ENCODE measurements at regions not wholly inside any gene's neighbourhood (a gene's known extent, or its start where the extent isn't known, plus 50 kb on each side); places are given as distances from the start of the nearest gene placed in this dataset.
"Not testable (repeated sequence)": the region's sequence is repeated elsewhere in the genome, so short reads cannot be mapped to it uniquely, and the experiment has no call there.

- ATAC-seq (replicated peaks), result no peak
- H3K9me3 Mint-ChIP-seq, result no peaks in the 10 kb centered on the region
- no peaks in the 10 kb centered on the region for H3K36me3 Mint-ChIP-seq
- H3K27me3 Mint-ChIP-seq, result peaks cover 9 to 15% of the 10 kb centered on the region in 2 donors
- H3K4me1 Mint-ChIP-seq, result no peaks in the 10 kb centered on the region
- DNase-seq, result no peak
- no peak overlapping the region for H3K4me3 Mint-ChIP-seq
- no peak overlapping the region for H3K27ac Mint-ChIP-seq
Measured at GRCh38 chr3:159749406-159749805, 239.2 kb upstream of the IL12A start.

DNA sequence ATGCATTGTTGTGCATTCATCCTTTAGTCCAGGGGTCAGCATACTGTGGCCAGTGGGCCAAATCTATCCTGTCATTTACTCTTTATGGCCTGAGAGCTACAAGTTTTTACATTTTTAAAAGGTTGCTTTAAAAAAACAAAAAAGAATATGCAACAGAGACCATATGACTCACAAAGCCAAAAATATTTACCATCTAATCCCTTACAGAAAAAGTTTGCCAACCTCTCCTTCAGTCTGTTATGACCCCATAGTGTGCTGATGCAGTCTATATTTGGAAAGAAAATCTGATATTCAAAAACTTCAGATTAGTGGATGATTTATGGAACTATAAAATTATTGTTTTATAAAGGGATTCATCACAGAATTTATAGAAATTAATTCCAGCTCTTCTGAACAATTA, 237.5 kb upstream of the IL12A start:
- peaks cover 9 to 10% of the 10 kb centered on the region in 2 donors for H3K27me3 Mint-ChIP-seq
- DNase-seq (no peak), ATAC-seq (replicated peaks) (no peak)
- no peak overlapping the region for H3K27ac Mint-ChIP-seq
- H3K36me3 Mint-ChIP-seq, result no peaks in the 10 kb centered on the region
- no peak overlapping the region for H3K4me3 Mint-ChIP-seq
- H3K4me1 Mint-ChIP-seq, result no peaks in the 10 kb centered on the region
- peaks cover 0 to 2% of the 10 kb centered on the region in 2 donors for H3K9me3 Mint-ChIP-seq

- Mint-ChIP-seq H3K27ac (no peak overlapping the region), H3K4me3 (no peak overlapping the region), H3K36me3 (no peaks in the 10 kb centered on the region), H3K27me3 (peaks cover 7 to 9% of the 10 kb centered on the region in 2 donors), H3K9me3 (peaks cover 2 to 4% of the 10 kb centered on the region in 2 donors), H3K4me1 (no peaks in the 10 kb centered on the region)
- no peak for ATAC-seq (replicated peaks)
- DNase-seq, result no peak
Measured at GRCh38 chr3:159751752-159752151, 236.9 kb upstream of the IL12A start.

DNA sequence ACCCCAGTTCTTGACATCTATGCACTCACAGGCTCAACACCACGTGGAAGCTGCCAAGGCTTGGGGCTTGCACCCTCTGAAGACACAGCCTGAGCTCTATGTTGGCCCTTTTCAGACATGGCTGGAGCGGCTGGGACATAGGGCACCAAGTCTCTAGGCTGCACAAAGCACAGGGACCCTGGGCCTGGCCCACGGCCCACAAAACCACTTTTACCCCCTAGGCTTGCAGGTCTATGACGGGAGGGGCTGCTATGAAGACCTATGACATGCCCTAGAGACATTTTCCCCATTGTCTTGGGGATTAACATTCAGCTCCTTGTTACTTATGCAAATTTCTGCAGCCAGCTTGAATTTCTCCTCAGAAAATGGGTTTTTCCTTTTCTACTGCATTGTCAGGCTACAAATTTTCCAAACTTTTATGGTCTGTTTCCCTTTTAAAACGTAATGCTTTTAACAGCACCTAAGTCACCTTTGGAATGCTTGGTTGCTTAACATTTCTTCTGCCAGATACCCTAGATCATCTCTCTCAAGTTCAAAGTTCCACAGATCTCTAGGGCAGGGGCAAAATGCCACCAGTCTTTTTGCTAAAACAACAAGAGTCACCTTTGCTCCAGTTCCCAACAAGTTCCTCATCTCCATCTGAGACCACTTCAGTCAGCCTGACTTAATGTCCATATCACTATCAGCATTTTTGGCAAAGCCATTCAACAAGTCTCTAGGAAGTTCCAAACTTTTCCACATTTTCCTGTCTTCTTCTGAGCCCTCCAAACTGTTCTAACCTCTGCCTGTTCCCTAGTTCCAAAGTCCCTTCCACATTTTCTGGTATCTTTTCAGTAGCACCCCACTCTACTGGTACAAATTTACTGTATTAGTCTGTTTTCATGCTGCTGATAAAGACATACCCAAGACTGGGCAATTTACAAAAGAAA, 232.1 kb upstream of the IL12A start:
- not testable (repeated sequence) for H3K9me3 Mint-ChIP-seq; H3K36me3 Mint-ChIP-seq; ATAC-seq (replicated peaks); H3K4me3 Mint-ChIP-seq; DNase-seq; H3K4me1 Mint-ChIP-seq; H3K27ac Mint-ChIP-seq
- H3K27me3 Mint-ChIP-seq, result peaks cover 7 to 11% of the 10 kb centered on the region in 2 donors

GRCh38 chr3:159757341-159758060, 231.1 kb upstream of the IL12A start:
- Mint-ChIP-seq H3K4me1 (no peaks in the 10 kb centered on the region), H3K27ac (no peak overlapping the region)

GRCh38 chr3:159760046-159760445, 228.6 kb upstream of the IL12A start:
- H3K27ac Mint-ChIP-seq, result no peak overlapping the region

More at GRCh38 chr3:159757341-159758060, 231.1 kb upstream of the IL12A start:
- Mint-ChIP-seq H3K4me3 (no peak overlapping the region), H3K9me3 (peaks cover 6 to 7% of the 10 kb centered on the region in 2 donors), H3K27me3 (peaks cover 16% of the 10 kb centered on the region in 2 donors), H3K36me3 (no peaks in the 10 kb centered on the region)
- DNase-seq, result no peak
- ATAC-seq (replicated peaks), result peak in 1 of 2 donors; percentile 46

DNA sequence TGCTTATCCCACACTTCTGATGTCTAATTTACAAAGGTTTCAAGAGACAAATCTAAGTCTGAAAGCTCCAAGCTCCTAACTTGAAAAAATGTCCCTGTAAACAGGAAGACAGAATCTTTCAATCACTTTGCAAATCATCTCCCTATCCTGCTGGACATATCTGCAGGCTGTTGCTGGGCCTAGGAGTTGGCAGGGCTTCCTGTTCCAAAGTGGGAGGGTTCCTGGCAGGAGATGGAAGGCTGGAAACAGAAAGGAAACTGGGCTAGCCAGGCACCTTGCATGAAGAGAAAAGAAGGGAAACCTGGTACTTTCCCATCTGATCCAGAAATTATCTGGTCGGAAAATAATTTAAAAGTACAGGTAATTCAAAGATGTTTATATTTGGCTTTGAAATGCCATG, 227.3 kb upstream of the IL12A start:
- Mint-ChIP-seq H3K4me3 (no peak overlapping the region), H3K4me1 (peaks cover 19 to 25% of the 10 kb centered on the region in 2 donors), H3K27me3 (peaks cover 37 to 44% of the 10 kb centered on the region in 2 donors), H3K27ac (no peak overlapping the region), H3K36me3 (no peaks in the 10 kb centered on the region), H3K9me3 (peaks cover 5 to 6% of the 10 kb centered on the region in 2 donors)
- ATAC-seq (replicated peaks) (no peak), DNase-seq (no peak)

More at GRCh38 chr3:159760046-159760445, 228.6 kb upstream of the IL12A start:
- peaks cover 6 to 7% of the 10 kb centered on the region in 2 donors for H3K9me3 Mint-ChIP-seq
- no peaks in the 10 kb centered on the region for H3K36me3 Mint-ChIP-seq
- DNase-seq, result no peak
- H3K27me3 Mint-ChIP-seq, result peaks cover 24 to 32% of the 10 kb centered on the region in 2 donors
- no peak overlapping the region for H3K4me3 Mint-ChIP-seq
- peaks cover 10 to 17% of the 10 kb centered on the region in 2 donors for H3K4me1 Mint-ChIP-seq
- ATAC-seq (replicated peaks), result no peak

GRCh38 chr3:159761848-159762635, 226.6 kb upstream of the IL12A start:
- no peak overlapping the region for H3K4me3 Mint-ChIP-seq

DNA sequence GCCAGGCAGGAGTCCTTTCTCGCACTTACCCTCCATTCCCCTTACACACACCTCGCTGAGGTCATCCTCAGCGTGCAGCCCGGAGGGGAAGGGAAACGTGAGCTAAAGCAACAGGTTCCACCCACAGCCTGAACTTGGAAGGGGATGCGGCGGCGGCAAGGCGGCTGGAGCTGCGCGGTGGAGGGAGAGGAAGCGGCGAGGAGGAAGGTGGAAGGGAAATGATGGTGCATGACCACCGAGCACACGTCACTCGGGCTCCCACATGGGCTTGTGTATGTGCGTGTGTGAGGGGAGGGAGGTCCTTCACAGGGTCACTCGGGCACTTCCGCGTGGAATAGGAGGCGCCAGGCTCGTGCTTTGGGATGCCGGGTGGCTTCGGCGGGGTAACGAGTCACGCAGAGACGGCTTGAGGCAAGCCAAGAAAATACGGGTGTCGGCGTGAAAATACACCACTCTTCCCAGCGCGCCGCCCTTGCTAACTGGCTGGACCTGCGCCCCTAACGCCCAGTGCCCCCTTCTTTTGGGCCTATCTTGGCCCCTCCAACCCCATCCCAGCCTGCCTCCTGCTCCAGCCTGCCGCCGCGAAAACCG, 225.5 kb upstream of the IL12A start:
- peaks cover 19 to 25% of the 10 kb centered on the region in 2 donors for H3K4me1 Mint-ChIP-seq
- no peaks in the 10 kb centered on the region for H3K9me3 Mint-ChIP-seq
- peak overlapping the region; percentile 90 to 94 for H3K4me3 Mint-ChIP-seq
- ATAC-seq (replicated peaks) (peak; percentile 67 to 69), DNase-seq (peak; percentile 38)
- H3K27me3 Mint-ChIP-seq, result peaks cover 42 to 49% of the 10 kb centered on the region in 2 donors
- no peaks in the 10 kb centered on the region for H3K36me3 Mint-ChIP-seq
- H3K27ac Mint-ChIP-seq, result peak overlapping the region; percentile 93

More at GRCh38 chr3:159761848-159762635, 226.6 kb upstream of the IL12A start:
- Mint-ChIP-seq H3K9me3 (peaks cover under 1 to 1% of the 10 kb centered on the region in 2 donors), H3K27me3 (peaks cover 42 to 49% of the 10 kb centered on the region in 2 donors), H3K36me3 (no peaks in the 10 kb centered on the region), H3K27ac (no peak overlapping the region), H3K4me1 (peaks cover 19 to 25% of the 10 kb centered on the region in 2 donors)
- DNase-seq (no peak), ATAC-seq (replicated peaks) (no peak)

GRCh38 chr3:159763602-159764489, 224.8 kb upstream of the IL12A start:
- Mint-ChIP-seq H3K27ac (peak overlapping the region; percentile 93), H3K36me3 (no peaks in the 10 kb centered on the region), H3K9me3 (no peaks in the 10 kb centered on the region), H3K4me3 (peak overlapping the region; percentile 90 to 94), H3K4me1 (peaks cover 19 to 25% of the 10 kb centered on the region in 2 donors), H3K27me3 (peaks cover 42 to 49% of the 10 kb centered on the region in 2 donors)
- DNase-seq, result peak; percentile 51
- ATAC-seq (replicated peaks), result peak; percentile 76 to 79

- DNase-seq, result no peak
- Mint-ChIP-seq H3K27me3 (peaks cover 42 to 49% of the 10 kb centered on the region in 2 donors), H3K27ac (peak overlapping the region; percentile 62), H3K4me3 (peak overlapping the region; percentile 90 to 94), H3K9me3 (no peaks in the 10 kb centered on the region), H3K4me1 (peaks cover 19 to 25% of the 10 kb centered on the region in 2 donors), H3K36me3 (no peaks in the 10 kb centered on the region)
- ATAC-seq (replicated peaks), result no peak
Measured at GRCh38 chr3:159764490-159765029, 224.1 kb upstream of the IL12A start.

DNA sequence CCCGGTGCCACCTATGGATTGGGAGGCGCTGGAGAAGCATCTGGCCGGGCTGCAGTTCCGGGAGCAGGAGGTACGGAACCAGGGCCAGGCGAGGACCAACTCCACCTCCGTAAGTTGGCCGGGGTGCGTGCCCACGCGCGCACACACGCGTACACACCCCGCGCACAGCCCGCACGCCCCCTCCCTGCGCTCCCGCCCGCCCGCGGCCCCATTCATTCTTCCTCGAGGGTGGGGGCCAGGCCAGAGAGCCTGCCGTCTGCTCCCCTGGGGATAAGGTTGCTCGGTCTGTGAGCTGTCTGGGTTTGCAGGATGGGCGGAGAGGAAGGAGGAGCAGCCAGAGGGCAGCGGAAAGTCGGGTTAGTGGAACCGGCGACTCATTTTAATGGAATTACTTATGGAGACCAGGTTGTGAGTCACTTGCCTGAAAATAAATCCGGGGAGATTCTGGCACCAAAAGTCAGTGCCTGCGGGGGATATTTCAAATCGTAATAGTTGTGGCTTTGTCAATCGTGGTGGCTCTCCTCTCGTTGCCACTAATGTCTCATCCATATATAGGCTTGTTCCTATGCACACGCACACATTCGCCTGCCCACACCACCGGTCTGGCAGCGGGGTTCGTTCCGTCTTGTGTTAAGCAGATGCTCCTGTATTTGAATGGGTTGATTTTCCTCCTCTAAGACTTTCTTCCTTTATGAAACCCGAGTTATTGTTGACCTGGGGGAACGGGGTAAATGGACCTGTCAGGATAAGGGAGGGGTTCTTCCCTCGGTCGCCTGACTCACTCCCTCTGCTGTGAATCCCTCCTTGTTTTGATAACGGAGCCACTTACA, 223.4 kb upstream of the IL12A start:
- ATAC-seq (replicated peaks), result peak; percentile 32 to 41

More for the DNA sequence above, 223.4 kb upstream of the IL12A start:
- peak overlapping the region; percentile 39 for H3K27ac Mint-ChIP-seq
- peaks cover 19 to 25% of the 10 kb centered on the region in 2 donors for H3K4me1 Mint-ChIP-seq
- peak overlapping the region; percentile 77 to 94 for H3K4me3 Mint-ChIP-seq
- no peaks in the 10 kb centered on the region for H3K36me3 Mint-ChIP-seq
- no peak for DNase-seq
- H3K27me3 Mint-ChIP-seq, result peaks cover 42 to 49% of the 10 kb centered on the region in 2 donors
- no peaks in the 10 kb centered on the region for H3K9me3 Mint-ChIP-seq

Data from stimulated activated naive B cell treated with anti-CD40 and anti-IgM and Interleukin-4, amounts not matched to agents 10 μg/mL and 1 μg/mL and 100 μg/mL, for 72 hours (primary cell).